GM19395 (cell line): ENCODE measurements at regions not wholly inside any gene's neighbourhood (a gene's known extent, or its start where the extent isn't known, plus 50 kb on each side); places are given as distances from the start of the nearest gene placed in this dataset.
"Not testable (repeated sequence)": the region's sequence is repeated elsewhere in the genome, so short reads cannot be mapped to it uniquely, and the experiment has no call there.

ENCODE experiments used
- ATAC-seq: cut with Tn5 transposase; IDR thresholded peaks from one replicate; pipeline ENCODE4 v1.9.1; 2021; ENCODE audit warnings: mild to moderate bottlenecking, moderate library complexity; ENCODE audit not compliant: unreplicated experiment

DNA sequence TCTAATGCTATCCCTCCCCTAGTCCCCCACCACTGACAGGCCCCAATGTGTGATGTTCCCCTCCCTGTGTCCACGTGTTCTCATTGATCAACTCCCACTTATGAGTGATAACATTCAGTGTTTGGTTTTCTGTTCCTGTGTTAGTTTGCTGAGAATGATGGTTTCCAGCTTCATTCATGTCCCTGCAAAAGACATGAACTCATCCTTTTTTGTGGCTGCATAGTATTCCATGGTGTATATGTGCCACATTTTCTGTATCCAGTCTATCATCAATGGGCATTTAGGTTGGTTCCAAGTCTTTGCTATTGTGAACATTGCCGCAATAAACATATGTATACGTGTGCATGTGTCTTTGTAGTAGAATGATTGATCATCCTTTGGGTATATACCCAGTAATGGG lies 153.1 kb downstream of the OR13H1 start:
- ATAC-seq, result not testable (repeated sequence)

DNA sequence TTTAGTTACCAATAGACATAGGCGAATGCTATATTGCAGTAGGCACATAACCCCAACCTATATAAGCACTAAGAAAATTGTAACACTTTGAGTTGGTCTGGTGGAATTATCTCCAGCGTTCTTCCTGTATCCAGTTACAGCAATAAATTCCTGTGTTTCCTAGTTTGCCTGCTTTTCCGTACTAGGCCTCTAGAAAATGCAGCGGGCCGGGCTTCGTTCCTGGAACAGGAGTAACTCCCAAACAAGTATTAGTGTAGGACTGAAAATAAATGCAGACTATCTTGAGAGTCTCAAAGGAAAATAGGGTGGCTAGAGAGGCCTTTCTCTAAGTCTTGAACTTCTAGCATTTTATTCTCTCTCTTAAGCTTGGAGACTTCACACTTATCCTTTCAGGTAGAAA lies 159.8 kb downstream of the OR13H1 start:
- no peak for ATAC-seq

- peak; percentile 79 for ATAC-seq
Observed at GRCh38 chrX:131704136-131704695, 160.3 kb downstream of the OR13H1 start.

GRCh38 chrX:131709553-131709952 lies 165.7 kb downstream of the OR13H1 start:
- ATAC-seq, result no peak

- no peak for ATAC-seq
Observed at GRCh38 chrX:131711478-131711867, 167.6 kb downstream of the OR13H1 start.

DNA sequence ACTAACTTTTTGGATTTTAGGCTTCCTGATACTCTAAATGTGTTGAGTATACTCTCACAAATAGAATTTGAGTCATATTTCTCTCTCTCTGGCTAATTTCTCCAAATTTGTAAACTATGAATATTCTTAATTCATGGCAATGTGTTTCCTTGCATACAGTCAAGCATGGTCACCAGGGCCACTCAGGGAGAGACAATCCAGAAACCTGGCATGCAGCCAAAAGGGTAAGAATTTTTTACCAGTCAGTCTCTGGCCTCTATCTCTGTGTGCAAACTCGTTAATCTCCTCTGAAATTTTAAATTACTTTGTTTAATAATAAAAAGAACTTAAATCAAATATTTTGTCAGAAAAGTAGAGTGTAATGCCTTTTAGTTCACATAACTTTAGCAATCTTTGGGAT lies 179.8 kb downstream of the OR13H1 start:
- ATAC-seq, result no peak

DNA sequence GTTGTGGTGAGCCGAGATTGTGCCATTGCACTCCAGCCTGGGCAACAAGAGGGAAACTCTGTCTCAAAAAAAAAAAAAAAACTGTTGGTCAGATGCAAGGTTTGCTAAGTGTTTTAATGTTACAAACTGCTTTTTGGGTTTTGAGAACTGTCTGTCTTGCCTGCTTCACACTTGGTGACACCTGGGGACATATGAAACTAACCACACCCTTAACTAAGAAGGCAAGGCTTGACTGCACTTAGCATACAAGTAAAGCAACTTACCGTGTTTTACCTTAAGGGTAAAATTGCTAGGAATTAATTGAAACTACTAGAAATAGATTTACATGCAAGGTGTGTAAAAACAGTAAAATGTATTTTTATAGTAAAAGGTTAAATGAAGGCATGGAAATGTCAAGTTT lies 180.4 kb downstream of the OR13H1 start:
- no peak for ATAC-seq

GRCh38 chrX:131725001-131725654 lies 181.3 kb downstream of the OR13H1 start:
- ATAC-seq, result no peak

DNA sequence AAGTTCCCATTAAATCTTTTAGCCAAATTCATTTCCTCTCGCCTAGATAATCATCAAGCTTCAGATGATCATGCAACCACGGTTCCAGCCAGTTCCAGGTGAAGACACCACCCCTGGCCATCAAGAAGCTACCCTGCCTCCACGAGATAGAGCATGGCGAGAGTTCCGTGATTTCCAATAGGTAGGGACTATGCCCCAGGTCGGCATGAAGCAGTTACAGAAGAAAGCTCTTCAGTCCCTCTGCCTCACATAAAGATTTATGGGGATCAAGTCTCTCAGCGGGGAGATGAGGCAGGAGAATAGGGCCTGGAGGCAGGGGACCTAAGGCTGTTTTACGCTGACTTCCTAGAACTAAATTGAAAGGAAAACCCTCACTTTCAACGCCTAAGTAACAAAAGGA lies 183.9 kb downstream of the OR13H1 start:
- no peak for ATAC-seq

GRCh38 chrX:131728295-131729145 lies 184.6 kb downstream of the OR13H1 start:
- peak; percentile 74 for ATAC-seq

DNA sequence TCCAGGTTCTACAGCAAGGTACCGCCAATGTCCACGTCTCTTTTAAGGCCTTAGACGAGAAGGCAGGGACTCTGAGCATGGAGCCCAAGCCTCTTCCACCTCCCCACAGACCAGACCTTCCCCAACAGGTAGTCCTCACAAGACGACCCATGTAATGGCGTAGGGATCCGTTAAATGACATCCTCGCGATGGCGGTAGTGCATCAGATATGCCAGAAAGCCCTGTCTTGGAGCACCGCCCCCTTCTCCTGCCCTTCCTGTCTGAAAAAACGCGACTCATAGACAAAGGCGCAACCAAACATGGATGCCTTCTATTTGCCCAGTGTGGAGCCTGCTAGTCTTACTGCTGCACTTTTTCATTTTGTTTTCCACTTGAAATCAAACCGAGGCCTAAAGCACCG lies 185.4 kb downstream of the OR13H1 start:
- ATAC-seq, result peak; percentile 61

DNA sequence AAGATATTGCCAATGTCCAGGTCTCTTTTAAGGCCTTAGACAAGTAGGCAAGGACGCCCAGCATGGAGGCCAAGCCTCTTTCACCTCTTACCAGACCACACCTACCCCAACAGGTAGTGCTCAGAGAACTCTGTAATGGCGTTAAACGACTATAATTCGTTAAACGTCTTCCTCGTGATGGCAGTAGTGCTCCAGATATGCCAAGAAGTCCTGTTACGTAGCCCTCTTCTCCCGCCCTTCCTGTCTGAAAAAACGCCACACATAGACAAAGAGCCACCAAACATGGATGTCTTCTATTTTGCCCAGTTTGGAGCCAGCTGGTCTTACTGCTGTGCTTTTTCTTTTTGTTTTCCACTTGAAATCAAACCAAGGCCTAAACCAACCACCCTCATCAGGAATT lies 190.7 kb downstream of the OR13H1 start:
- peak; percentile 81 for ATAC-seq

DNA sequence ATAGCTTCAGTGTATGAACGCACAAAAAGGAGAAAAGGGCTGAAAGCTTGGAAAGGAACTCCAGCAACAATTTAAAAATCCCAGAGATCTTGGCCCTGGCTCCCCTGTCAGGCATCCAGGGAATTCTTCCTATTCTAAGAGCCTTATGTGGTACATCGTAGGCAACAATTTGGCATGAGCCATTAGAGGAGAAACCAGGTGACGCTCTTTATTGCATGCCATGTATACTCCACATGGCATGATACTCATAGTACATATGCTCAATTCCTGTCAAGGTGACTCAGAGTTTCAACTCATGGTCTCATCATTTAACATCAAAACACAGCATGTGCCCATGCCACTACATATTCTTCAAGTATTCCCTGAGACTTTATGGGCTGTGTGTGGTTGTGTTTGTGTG lies 191.3 kb downstream of the OR13H1 start:
- ATAC-seq, result no peak

DNA sequence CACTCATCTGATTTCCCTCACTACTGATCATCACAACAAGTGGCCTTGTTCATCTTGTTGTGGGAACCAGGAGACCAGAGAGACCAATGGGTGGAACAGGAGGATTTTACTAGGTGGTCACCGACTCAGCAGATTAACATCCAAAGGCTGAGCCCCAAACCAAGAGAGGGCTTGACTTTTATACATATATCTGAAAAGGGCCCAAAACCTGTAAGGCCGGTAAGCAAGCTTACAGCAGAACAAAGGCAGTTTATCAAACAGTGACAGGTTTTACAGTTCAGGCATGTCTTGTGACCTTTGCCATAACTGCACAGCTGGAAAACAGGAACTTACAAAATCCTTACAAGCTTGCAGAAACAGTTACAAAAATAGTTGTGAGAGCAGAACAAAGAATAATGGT lies 195.9 kb downstream of the OR13H1 start:
- no peak for ATAC-seq

DNA sequence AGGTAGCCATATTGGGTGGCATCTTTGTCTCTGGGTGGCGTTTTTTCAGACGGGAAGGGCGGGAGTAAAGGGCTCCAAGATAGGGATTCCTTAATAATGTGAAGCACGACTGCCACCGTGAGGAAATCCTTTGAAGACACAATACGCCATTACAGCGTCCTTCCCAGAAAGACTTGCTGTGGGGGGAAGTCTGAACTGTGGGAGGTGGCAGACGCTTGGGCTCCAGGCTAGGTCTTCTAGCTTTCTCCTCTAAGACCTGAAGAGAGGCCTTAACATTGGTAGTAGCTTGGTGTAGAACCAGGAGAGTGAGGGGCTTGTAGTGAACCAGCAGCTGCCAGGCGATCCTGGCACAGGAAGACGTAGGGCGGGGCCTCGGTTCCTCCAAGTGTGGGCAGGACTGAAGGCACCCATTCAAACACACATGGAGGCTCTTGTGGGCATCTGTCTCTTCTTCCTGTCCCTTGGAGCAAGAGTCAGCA lies 197.3 kb downstream of the OR13H1 start:
- ATAC-seq, result peak; percentile 70

GRCh38 chrX:131745942-131746489 lies 202.1 kb downstream of the OR13H1 start:
- ATAC-seq, result peak; percentile 21

DNA sequence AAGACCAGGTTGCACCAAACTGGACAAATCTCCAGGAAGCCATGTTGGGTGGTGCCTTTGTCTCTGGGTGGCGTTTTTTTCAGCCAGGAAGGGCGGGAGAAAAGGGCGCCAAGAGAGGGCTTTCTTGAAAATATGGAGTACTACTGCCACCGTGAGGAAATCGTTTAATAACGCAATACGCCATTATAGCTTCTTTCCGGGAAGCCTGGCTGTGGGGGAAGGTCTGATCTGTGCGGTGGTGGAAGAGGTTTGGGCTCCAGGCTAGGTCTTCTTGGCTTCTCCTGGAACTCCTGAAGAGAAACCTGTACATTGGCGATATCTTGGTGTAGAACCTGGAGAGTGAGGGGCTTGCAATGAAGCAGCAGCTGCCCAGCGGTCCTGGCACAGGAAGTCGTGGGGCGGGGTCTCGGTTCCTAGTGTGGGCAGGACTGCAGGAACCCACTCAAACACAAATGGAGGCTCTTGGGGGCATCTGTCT lies 202.7 kb downstream of the OR13H1 start:
- ATAC-seq, result peak; percentile 46

- ATAC-seq, result peak; percentile 65
Observed at GRCh38 chrX:131747173-131747572, 203.3 kb downstream of the OR13H1 start.

DNA sequence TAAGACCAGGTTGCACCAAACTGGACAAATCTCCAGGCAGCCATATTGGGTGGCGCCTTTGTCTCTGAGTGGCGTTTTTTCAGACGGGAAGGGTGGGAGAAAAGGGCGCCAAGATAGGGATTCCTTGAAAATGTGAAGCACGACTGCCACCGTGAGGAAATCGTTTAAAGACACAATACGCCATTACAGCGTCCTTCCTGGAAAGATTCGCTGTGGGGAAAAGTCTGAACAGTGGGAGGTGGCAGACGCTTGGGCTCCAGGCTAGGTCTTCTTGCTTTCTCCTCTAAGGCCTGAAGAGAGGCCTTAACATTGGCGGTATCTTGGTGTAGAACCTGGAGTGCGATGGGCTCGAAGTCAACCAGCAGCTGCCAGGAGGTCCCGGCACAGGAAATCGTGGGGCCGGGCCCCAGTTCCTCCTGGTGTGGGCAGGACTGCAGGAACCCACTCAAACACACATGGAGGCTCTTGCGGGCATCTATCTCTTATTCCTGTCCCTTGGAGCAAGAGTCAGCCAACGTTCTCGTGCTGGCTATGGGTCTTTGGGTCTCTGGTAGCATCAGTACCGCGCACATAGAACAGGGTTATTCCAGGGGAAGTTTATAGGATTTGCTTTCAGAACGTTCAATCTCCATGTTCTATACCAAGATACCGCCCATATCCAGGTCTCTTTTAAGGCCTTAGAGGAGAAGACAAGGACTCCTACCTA lies 208.8 kb downstream of the OR13H1 start:
- ATAC-seq, result peak; percentile 65

DNA sequence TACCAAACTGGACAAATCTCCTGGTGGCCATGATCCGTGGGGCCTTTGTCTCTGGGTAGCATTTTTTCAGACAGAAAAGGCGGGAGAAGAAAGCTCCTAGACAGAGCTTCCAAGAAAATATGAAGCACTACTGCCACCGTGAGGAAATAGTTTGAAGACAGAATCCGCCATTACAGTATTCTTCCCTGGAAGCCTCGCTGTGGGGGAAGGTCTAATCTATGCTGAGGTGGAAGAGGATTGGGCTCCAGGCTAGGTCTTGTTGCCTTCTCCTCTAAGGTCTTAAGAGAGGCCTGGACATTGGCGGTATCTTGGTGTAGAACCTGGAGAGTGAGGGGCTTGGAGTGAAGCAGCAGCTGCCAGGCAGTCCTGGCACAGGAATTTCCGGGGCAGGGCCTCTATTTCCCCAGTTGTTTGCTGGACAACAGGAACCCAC lies 218.9 kb downstream of the OR13H1 start:
- ATAC-seq, result peak; percentile 51

GRCh38 chrX:131763674-131764073 lies 219.8 kb downstream of the OR13H1 start:
- ATAC-seq, result peak; percentile 78
